ENCODE measurements at regions not wholly inside any gene's neighbourhood (a gene's known extent, or its start where the extent isn't known, plus 50 kb on each side); places are given as distances from the start of the nearest gene placed in this dataset.
"Not testable (repeated sequence)": the region's sequence is repeated elsewhere in the genome, so short reads cannot be mapped to it uniquely, and the experiment has no call there.

DNA sequence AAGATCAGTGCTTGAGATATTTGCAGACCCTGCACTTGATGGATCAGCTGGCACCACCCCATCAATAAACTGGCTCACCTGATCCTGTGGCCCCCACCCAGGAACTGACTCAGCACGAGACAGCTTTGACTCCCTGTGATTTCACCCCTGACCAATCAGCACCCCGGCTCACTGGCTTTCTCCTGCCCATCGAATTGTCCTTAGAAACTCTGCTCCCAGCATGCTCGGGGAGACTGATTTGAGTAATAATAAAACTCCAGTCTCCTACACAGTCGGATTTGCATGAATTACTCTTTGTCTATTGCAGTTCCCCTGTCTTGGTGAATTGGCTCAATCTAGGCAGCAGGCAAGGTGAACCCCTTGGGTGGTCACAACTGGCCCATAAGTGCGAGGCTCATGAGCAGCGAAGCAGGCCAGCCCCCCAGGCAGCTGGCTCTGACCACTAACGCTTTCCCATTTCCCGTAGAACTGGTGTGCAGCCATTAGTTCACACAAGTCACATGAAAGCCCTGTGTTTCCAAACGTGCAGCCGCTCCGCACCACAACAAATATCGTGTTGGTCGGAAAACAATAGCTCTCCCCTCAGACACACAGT is 79.6 kb downstream of the RSPH3 start:
- no peak for DNase-seq

DNA sequence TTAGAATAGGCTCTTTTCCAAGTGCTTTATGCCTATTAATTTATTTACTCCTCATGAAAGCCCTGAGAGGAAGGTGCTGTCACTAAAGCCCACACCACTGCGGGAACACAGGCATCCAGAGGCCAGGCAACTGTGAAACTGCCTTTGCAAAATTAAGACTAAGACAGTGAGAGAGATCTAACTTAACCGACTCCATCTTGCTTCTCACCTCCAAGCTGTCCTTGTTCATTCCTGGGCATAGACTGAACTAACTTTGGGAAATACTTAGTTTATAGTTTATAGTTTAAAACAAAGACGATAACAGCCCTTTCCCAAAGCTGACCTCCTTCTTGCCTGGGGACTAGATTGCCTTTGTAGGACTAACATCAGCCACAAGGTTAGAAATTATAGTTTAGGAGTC is 80.1 kb downstream of the RSPH3 start:
- DNase-seq = no peak

DNA sequence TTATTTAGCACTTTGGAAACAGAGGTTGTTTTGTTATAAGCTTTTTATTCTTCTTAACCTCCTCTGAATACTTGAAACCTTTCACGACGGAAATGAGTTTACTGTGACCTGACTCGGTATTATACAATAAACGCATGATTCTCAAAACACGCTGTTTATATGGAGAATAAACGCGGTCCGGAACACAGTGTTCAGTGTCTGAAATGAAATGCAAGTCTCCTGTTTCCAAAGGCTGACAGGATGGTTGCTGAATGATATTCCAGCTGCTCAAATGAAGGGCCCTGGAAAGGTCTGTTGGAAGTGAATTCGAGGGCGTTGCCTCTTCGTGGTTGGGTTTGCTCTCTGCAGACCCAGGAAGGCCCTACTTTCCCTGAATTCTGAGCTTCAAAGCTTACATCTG is 83.4 kb downstream of the RSPH3 start:
- DNase-seq = no peak

DNA sequence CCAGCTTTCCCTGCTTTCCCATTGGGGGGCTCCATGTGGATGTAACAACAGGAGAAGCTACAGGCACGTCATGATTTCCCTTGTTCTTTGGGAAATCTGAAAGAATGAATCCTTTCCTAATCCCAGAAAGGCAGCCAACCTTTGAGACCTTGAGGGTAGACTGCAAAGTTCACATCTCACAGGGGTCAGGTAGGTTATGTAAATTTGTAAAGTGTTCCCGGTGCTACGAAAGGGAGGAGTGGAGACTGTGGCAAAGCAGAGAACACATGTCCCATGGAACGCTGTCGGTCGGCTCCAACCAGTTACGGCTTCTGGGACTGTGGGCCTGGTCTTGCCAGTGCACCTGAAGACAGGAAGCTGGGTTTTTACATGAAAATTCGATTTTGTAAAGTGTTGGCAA is 85.1 kb downstream of the RSPH3 start:
- DNase-seq = no peak

DNA sequence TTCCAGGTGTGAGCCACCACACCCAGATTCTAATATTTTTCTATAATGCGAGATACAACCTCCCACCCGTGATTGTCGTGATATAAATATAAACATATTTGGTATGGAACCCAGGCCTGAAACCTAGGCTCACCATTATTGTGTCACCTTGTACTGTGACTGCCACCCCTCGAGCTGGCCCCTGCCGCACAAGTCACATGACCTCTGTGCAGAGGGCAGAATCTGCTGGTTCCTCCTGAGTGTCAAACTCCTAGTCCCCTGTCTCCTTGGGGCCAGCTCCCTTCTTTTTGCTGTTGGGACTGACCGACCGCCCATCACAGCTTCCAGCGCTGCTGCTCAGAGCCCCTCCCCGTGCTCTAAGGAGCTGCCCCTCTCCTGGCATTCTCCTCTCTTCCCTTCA is 86.4 kb downstream of the RSPH3 start:
- DNase-seq = no peak

DNA sequence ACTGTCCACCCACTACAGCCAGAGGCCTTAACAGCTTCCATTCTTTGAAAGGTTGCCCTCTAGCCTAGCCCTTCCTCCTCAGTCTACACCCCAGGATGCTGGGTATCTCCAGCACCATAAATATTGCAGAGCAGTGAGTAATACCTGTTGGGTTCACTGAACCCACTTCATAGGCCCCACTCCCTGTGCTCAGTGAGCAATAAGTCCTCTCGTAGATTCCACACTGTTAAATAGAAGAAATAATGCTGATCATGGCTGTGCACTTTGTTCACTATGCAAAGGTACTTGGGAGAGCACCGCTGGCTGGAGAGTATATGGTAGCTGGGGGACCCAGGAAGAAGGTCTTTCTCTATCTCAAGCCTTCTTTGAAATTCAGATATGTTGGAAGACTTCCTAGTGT is 87.3 kb downstream of the RSPH3 start:
- DNase-seq = no peak

DNA sequence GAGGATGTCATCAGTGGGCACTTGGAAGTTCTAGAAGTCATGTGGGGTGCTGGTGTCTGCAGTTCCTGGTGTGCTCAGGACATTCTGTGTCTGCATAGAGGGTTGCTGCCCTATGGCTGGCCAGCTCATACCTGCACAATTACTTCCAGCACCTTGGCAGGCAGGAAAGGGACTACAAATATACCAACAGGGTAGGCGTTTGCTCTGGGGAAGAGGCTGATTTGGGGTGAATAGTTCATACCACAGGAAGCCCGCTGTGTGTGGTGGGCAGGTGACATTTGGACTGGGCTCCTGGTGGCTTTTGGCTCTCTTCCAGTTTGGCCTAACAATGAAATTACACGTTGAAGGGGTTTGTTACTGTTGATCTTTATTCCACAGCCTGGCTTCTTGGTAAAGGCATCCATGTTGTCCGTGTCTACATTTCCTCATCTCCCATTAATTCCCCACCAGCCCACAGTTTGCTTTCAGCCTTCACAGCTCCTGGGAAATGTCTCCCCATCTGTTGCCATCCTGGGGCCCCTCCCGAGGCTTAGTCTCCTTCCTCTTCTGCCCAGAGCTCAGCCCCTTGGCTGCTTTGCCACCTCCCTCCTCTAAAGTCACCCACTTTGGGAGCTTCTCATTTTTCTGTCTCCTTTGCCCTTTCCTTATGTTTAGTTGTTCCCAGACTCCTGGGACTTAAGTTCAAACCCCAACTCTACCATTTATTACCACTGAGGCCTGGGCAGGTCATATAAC is 88.1 kb downstream of the RSPH3 start:
- DNase-seq = peak; percentile 48

DNA sequence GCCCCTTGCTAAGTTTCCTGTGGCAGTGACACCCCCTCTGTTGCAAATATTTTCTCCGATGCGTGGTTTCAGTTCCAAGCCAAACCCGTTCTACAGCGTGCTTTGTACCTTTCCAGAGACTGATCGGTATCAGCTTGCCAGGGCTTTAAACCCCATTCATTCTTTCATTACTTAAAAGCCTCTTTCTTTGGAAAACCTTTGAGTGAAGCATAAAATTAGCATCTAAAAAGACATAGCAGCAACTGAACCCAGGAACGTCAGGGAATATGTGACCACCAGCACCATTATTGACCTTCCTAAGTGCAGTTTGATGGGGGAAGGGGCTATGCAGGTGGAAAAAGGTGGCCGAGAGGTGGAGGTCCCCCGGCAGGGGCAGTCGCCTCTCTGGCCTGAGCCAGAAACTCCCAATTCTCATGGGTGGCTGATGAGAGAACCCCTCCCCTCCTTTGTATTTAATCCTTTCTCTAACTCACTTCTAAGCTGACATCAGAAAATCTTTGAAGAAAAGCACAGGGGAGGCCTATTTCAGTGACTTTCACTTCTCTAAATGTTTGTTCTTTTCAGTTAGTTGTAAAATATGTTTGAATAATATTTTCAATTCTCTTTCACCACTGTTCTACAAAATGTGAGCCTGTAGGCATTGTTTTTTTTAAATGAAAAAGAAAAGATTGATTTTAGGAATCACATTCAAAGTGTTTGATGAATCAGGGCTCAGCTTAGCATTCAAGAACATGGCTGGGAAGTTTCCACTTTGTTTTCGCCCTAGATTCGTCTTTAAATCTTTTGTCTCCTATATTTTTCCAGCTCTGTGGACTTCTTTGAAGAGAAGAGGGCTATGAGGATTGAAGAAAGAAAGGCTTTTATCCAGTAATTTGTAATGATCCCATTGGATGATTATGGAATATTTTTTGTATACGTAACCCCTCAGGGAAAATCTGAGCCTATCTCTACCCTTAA is 89.2 kb downstream of the RSPH3 start:
- peak; percentile 31 for DNase-seq

DNA sequence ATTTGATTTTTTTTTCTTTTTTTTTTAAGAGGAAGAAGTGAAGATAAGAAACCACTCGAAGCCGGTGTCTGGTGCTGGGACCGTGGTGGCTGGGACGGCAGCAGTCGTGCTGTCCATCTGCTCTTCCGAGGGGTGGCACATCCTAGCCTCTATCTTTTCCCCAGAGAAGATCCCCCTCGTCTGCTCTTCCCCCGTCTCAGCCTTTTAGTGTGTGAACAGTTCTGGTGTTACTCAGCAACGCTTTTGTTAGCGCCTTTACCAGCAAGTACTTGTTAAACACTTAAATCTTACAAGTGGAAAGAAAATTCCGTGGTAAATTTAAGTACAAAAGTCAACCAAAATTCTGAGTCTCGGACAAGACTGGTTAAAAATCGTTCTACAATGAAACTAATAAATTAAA is 90.1 kb downstream of the RSPH3 start:
- DNase-seq = peak; percentile 10

DNA sequence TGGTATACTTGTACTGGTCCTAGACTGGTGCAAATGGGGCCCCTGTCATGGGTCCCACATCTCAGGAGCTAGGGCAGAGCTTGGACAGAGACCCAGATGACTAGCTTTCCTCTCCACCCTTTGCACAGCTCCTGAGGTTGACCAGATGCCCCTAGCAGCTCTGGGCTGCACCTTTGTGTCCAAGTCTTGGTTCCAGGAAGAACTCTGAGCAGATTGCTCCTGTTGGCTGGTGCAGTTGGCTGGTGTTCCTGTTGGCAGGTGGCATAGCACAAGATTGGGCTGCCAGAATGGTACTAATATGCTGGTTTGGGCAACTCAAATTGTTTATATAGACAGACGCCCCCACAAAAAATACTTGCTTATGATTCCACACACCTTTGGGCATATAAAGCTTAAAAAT is 89.4 kb upstream of the EZR start:
- DNase-seq = no peak

DNA sequence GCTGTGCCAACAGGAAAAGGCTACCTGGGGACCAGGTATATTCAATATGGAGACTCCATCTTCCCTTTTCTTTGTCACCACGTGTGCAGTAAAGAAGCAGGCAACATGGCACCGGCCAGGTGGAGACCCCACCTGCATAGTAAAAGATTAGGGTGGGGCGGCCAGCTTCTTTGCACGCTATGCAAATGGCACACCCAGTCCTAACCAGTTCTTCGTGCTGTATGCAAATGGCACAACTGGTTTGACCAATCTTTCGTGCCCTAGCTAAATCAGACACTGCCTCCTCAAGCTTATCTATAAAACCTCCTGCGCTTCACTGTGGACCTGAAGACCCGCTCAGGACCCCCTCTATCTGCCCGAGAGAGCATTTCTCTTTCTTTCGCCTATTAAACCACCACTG is 88.8 kb upstream of the EZR start:
- no peak for DNase-seq

DNA sequence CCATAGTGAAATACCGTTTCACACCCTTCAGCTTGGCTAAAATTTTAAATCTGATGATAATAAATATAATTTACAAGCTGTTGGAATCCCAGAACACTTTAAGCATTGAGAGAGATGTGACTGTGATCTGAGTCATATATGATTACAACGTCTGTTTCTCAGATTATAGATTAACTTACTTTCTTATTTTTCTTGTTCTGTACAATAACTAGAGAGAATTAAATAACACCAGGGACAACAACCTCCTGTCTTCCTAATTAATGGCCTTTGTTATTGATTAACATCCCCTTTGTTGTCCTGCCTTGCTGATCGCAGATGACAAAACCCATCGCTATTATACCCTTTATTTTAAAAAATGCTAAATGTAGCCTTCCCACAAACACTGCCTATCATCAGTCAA is 87.8 kb upstream of the EZR start:
- no peak for DNase-seq

DNA sequence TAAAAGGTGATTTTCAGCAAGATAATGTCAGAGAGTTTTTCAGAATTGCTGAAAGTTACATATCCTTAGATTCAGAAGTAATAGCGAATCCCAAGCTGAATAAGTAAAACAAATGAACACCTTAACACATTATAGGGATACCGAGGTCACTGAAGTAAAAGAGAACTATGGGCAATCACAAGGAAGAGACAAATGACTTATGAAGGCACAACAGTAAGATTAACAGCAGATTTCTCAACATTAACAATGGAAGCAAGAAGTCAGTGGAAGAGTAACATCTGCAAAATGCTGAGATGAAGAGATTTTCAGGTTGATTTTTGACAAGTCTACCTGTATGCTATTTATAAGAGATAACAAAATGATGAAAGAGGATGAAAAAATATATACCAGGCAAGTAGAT is 86.1 kb upstream of the EZR start:
- no peak for DNase-seq

DNA sequence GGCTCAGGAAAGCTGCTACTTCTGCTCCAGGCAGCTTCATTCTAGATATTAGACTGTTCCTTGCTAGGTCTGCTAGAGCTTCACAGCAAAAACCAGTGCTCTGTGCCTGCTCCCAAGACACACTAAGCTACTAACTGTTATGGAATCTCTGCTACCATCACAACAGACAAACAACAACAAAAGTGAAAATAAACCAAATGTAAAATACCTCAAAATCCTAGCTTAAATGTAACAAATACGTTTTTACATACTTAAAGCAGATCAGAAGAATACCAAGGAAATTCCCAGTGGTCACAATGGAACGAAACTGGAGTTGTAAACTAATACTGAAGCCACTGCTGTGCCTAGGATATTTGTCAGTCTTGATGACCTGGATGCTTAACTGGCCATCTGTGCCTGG is 84.6 kb upstream of the EZR start:
- DNase-seq = no peak

DNA sequence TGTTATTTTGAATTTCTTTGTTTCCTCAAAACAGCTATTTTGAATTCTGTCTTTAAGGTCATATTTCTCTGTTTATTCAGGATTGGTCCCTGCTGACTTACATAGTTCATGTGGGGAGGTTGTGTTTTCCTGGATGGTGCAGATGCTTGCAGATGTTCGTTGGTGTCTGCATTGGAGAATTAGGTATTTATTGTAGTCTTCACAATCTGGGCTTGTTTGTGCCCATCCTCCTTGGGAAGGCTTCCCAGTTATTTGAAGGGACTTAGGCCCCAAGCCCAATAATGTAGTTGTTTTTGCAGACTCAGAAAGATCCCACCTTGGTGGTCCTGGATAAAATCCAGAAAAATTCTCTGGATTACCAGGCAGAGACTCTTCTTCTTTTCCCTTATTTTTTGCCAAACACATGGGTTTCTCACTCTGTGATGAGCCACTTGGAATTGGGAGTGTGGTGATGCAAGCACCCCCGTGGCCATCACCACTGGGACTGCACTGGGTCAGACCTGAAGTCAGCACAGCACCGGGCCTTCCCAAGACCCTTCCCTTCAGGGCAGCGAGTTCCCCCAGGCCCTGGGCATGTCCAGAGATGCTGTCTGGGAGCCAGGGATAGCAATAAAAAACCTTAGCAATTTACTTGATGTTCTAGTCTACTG is 81.6 kb upstream of the EZR start:
- no peak for DNase-seq

DNA sequence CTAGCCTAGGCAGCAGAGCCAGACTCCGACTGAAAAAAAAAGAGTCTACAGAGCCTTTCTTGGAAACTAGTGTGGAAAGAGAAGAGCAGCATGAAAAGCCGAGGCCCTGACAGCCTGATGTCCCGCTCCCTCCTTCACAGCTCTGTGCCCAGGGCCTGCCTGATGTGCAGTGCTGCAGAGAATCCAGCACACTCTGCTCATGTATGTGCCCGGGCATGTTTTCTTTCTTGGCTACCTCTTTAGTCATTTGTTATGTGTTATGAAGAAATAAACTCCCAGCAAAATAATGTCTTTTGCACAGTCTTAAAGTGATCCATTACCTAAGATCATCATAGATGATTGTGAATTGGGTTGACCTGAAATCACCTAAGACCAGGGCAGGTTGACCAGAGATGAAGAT is 78.1 kb upstream of the EZR start:
- no peak for DNase-seq

DNA sequence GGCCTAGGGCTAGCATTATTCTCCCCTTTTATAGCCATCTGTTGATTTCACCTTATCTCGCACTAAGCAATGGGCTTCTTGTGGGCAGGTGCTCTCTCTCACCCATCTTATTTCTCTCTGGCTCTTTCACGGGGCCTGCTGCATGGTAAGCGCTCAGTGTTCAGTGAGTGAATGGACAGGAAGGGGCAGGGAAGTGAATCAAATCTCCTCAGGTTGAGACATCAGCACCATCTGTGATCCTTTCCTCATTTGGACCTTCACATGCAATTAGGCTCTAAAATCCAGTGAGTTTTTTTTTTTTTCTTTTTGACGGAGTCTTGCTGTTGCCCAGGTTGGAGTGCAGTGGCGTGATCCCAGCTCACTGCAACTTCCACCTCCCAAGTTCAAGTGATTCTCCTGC is 76.5 kb upstream of the EZR start:
- DNase-seq = no peak

DNA sequence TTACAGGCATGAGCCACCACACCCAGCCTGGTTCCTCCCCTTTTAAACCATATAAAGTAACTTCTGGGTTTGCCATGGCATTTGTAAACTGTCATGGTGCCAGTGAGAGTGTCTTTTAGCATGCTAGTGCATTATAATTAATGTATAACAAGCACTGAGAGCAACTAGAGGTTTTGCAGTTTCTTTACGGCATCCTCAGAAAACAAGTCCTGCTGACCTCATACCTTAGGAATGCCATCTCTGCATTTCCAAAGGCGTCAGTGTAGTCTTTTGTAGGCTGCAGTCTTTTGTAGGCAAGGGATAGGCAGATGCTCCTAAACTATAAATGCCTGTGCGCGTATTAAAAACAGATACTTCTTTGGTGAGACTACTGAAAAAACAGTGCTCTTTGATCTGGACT is 75.0 kb upstream of the EZR start:
- DNase-seq = no peak

DNA sequence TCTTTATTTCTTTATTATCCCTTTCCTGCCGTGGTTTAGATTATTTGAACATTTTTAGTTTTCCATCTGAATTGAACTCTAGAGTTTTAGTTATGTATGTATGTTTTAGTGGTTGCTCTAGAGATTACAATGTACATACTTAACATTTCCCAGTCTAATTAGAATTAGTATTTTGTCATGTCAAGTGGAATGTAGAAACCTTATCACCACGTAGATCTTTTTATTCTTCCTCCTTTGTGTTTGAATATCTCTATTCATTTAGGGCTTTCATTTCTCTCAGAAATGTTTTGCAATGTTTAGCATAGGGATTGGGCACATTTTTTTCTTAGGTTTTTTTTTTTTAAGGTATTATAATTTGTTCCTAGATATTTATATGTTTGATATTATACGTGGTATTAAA is 73.1 kb upstream of the EZR start:
- no peak for DNase-seq

DNA sequence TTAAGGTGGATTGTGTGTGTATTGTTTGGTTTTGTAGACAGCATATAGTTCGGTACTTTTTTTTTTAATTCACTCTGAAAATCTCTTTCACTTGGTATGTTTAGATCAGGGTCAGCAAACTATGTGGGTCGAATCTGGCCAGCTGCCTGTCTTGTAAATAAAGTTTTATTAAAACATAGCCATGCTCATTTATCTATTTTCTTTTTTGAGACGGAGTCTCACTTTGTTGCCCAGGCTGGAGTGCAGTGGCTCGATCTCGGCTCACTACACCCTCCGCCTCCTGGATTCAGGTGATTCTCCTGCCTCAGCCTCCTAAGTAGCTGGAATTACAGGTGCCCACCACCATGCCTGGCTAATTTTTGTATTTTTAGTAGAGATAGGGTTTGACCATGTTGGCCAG is 72.4 kb upstream of the EZR start:
- DNase-seq = not testable (repeated sequence)

DNA sequence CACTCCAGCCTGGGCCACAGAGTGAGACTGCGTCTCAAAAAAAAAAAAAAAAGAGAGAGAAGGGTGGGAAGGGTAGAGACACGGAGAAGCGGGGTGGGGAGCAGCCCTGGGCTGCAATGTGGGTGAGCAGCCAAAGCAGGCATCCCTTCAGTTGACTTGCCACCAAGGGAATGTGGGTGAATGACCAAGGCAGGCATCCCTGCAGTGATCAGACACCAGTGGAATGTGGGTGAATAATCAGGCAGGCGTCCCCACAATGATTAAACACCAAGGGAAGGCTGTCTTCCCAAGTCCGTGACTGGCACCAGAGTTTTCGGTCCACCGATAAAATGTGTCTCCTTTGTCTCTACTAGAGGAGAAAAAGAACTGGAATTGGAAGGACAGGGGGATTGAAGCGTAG is 69.0 kb upstream of the EZR start:
- DNase-seq = not testable (repeated sequence)

DNA sequence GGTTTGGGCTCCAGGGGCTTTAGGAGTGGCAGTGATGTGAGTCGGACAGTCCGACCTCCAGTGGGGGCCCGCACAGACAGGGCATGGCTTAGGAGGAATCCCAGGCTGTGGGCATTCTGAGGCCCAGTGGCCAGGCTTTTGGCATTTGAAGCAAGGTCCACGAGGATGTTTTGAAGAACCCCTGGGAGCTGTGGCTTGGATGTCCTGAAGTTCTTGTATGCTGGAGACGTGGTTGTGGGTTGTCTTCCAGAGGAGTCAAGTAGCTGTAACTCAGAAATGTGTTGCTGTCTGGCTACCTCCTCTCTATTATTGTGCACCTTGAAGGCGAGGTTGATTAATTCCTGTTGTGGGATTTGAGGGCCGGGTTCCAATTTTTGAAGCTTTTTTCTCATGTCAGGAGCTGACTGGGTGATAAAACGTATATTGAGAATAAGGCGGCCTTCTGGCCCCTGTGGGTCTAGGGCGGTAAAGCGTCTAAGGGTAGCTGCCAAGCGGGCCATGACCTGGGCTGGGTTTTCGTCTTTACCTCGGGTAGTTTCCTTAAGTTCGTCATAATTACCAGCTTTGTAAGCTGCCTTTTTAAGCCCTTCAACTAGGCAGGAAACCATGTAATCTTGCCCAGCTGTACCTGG is 67.3 kb upstream of the EZR start:
- DNase-seq = not testable (repeated sequence)

DNA sequence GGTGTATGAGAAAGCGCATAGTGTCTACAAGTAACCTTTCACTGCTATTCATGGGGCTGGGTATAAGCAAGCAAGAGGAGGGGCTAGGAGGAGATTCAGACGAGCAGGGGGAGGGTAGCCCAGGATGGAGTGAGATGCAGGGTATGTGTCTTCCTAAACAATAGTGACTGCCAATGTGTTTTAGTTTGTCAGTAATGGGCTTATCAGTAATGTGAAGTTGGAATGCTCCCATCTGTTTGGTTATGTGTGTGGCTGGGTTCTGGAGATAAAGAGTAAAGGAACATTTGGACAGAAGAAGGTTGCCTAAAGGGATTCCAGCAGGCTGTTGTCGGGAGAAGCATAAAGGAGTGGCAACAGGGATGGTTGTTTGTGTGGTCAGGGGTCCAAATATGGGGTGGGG is 62.7 kb upstream of the EZR start:
- not testable (repeated sequence) for DNase-seq

Measured in CD4-positive, alpha-beta T cell treated with Interleukin-12 subunit alpha and Interleukin-12 subunit beta, for 1 hour (primary cell).